ENCODE measurements at regions not wholly inside any gene's neighbourhood (a gene's known extent, or its start where the extent isn't known, plus 50 kb on each side); places are given as distances from the start of the nearest gene placed in this dataset.
"Not testable (repeated sequence)": the region's sequence is repeated elsewhere in the genome, so short reads cannot be mapped to it uniquely, and the experiment has no call there.

GRCh38 chr4:189736656-189737055 is 204.0 kb upstream of the FRG1 start:
- H3K4me3 ChIP-seq (ENCODE audit: low read length); DNase-seq (ENCODE audit: low read depth): not testable (repeated sequence)

DNA sequence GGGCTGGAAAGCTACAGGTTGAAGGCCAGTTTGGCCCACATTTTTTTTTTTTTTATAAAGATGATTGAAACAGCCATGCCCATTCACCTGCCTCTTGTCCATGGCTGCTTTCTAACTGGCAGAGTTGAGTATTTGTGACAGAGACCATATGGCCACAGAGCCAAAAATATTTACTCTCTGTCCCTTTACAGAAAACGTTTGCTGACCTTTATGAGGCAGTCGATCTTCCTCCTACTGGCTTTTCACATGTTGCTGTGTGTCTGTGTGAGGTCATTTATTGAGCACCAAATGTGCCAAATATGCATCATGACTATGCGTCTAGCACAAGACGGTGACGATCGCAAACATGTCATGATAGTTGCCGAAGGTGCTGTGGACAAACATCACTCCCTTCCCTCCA is 200.6 kb upstream of the FRG1 start:
- not testable (repeated sequence) for DNase-seq (ENCODE audit: low read depth); H3K4me3 ChIP-seq (ENCODE audit: low read length)

GRCh38 chr4:189740873-189741272 is 199.8 kb upstream of the FRG1 start:
- H3K4me3 ChIP-seq (ENCODE audit: low read length), result no peak overlapping the region
- no peak for DNase-seq (ENCODE audit: low read depth)
- TF ChIP-seq CTCF (IDR thresholded peaks at IDR 0.05; ENCODE audit: insufficient read depth, low read depth, low read length, missing control alignments), result no peak

- not testable (repeated sequence) for DNase-seq (ENCODE audit: low read depth); H3K4me3 ChIP-seq (ENCODE audit: low read length)
Measured at GRCh38 chr4:189753092-189753491, 187.6 kb upstream of the FRG1 start.

DNA sequence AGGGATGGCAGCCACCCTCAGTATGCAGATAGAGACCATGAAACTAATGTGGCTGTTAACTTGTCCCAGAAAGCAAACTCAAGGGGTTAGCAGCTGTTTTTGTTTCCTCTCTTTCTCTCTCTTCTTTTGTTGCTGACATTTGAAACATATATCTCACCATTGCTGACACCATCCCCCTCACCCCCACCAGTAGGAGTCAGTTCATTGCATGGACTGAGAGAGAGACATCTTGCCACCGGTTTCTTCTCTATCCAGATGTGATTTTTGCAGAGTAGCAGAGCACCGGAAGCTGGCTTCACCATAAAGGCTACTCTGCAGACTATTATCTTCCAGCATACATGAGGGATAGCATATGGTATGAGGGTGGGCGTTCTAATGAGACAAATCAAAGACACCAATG is 177.1 kb upstream of the FRG1 start:
- H3K4me3 ChIP-seq (ENCODE audit: low read length), result no peak overlapping the region
- no peak for TF ChIP-seq CTCF (IDR thresholded peaks at IDR 0.05; ENCODE audit: insufficient read depth, low read depth, low read length, missing control alignments)
- no peak for DNase-seq (ENCODE audit: low read depth)

- no peak overlapping the region for H3K4me3 ChIP-seq (ENCODE audit: low read length)
- TF ChIP-seq CTCF (IDR thresholded peaks at IDR 0.05; ENCODE audit: insufficient read depth, low read depth, low read length, missing control alignments), result no peak
- no peak for DNase-seq (ENCODE audit: low read depth)
Measured at GRCh38 chr4:189765301-189765700, 175.4 kb upstream of the FRG1 start.

- TF ChIP-seq CTCF (IDR thresholded peaks at IDR 0.05; ENCODE audit: insufficient read depth, low read depth, low read length, missing control alignments), result no peak
- DNase-seq (ENCODE audit: low read depth), result no peak
- no peak overlapping the region for H3K4me3 ChIP-seq (ENCODE audit: low read length)
Measured at GRCh38 chr4:189765736-189766135, 174.9 kb upstream of the FRG1 start.

DNA sequence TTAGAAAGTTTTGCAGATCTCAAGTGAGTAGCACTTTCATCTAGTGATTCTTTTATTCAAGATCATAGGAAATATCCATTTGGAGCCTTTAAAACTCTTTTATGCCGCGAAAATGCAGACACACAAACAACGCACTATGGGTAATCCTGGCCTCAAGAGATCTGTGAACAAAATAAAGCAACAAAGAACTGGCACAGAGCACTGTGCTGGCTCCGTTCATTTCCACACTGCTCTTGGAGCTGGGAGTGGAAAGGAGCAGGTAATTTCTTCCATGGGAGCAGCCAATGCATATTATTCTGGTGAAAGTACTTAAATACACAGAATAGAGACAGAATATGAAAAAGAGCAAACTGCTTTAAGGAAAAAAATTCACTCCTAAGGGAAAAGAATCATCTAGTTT is 172.7 kb upstream of the FRG1 start:
- TF ChIP-seq CTCF (IDR thresholded peaks at IDR 0.05; ENCODE audit: insufficient read depth, low read depth, low read length, missing control alignments), result no peak
- H3K4me3 ChIP-seq (ENCODE audit: low read length), result no peak overlapping the region
- DNase-seq (ENCODE audit: low read depth), result no peak

- TF ChIP-seq CTCF (IDR thresholded peaks at IDR 0.05; ENCODE audit: insufficient read depth, low read depth, low read length, missing control alignments), result no peak
- no peak overlapping the region for H3K4me3 ChIP-seq (ENCODE audit: low read length)
- no peak for DNase-seq (ENCODE audit: low read depth)
Measured at GRCh38 chr4:189769131-189769530, 171.5 kb upstream of the FRG1 start.
